GM21447 (cell line): ENCODE measurements at regions not wholly inside any gene's neighbourhood (a gene's known extent, or its start where the extent isn't known, plus 50 kb on each side); places are given as distances from the start of the nearest gene placed in this dataset.

Source experiments
- ATAC-seq: cut with Tn5 transposase; IDR thresholded peaks from one replicate; pipeline ENCODE4 v1.9.1; 2021; ENCODE audit not compliant: unreplicated experiment

GRCh38 chr14:66056926-66057552 is 429.1 kb upstream of the CCDC196 start:
- ATAC-seq: no peak

GRCh38 chr14:66065188-66065587 is 421.0 kb upstream of the CCDC196 start:
- no peak for ATAC-seq

- no peak for ATAC-seq
Measured at GRCh38 chr14:66066981-66067776, 419.0 kb upstream of the CCDC196 start.

- no peak for ATAC-seq
Measured at GRCh38 chr14:66069036-66069435, 417.1 kb upstream of the CCDC196 start.

GRCh38 chr14:66069830-66070541 is 416.2 kb upstream of the CCDC196 start:
- ATAC-seq: no peak

GRCh38 chr14:66070542-66071319 is 415.4 kb upstream of the CCDC196 start:
- no peak for ATAC-seq

GRCh38 chr14:66072190-66073084 is 413.7 kb upstream of the CCDC196 start:
- ATAC-seq: no peak

- no peak for ATAC-seq
Measured at GRCh38 chr14:66074537-66074936, 411.6 kb upstream of the CCDC196 start.

GRCh38 chr14:66076176-66076575 is 410.0 kb upstream of the CCDC196 start:
- ATAC-seq: no peak

GRCh38 chr14:66078006-66078405 is 408.2 kb upstream of the CCDC196 start:
- ATAC-seq: no peak

- no peak for ATAC-seq
Measured at GRCh38 chr14:66081594-66082376, 404.4 kb upstream of the CCDC196 start.

- no peak for ATAC-seq
Measured at GRCh38 chr14:66085224-66085623, 400.9 kb upstream of the CCDC196 start.

GRCh38 chr14:66085665-66086064 is 400.5 kb upstream of the CCDC196 start:
- ATAC-seq: no peak

GRCh38 chr14:66087231-66087630 is 398.9 kb upstream of the CCDC196 start:
- ATAC-seq: no peak

- ATAC-seq: no peak
Measured at GRCh38 chr14:66088656-66089055, 397.5 kb upstream of the CCDC196 start.

GRCh38 chr14:66092206-66092605 is 394.0 kb upstream of the CCDC196 start:
- no peak for ATAC-seq

GRCh38 chr14:66092748-66093147 is 393.4 kb upstream of the CCDC196 start:
- no peak for ATAC-seq

- ATAC-seq: no peak
Measured at GRCh38 chr14:66094001-66094727, 392.0 kb upstream of the CCDC196 start.

GRCh38 chr14:66099451-66099850 is 386.7 kb upstream of the CCDC196 start:
- no peak for ATAC-seq
